ENCODE measurements at regions not wholly inside any gene's neighbourhood (a gene's known extent, or its start where the extent isn't known, plus 50 kb on each side); places are given as distances from the start of the nearest gene placed in this dataset.

GRCh38 chr18:43574974-43575373, 297.7 kb upstream of the SYT4 start:
- no peak for DNase-seq

GRCh38 chr18:43578211-43578610, 300.9 kb upstream of the SYT4 start:
- DNase-seq: no peak

GRCh38 chr18:43578706-43579105, 301.4 kb upstream of the SYT4 start:
- no peak for DNase-seq

- DNase-seq: no peak
Measured at GRCh38 chr18:43581936-43582519, 304.7 kb upstream of the SYT4 start.

- DNase-seq: peak in 1 of 2 experiments; percentile 34
Measured at GRCh38 chr18:43587538-43588153, 310.4 kb upstream of the SYT4 start.

- DNase-seq: no peak
Measured at GRCh38 chr18:43588838-43589237, 311.5 kb upstream of the SYT4 start.

- DNase-seq: no peak
Measured at GRCh38 chr18:43589611-43590151, 312.4 kb upstream of the SYT4 start.

GRCh38 chr18:43590182-43590903, 313.1 kb upstream of the SYT4 start:
- DNase-seq: no peak

- no peak for DNase-seq
Measured at GRCh38 chr18:43592269-43592668, 315.0 kb upstream of the SYT4 start.

GRCh38 chr18:43596105-43596712, 318.9 kb upstream of the SYT4 start:
- DNase-seq: peak in 1 of 2 experiments; percentile 30

GRCh38 chr18:43601432-43601831, 324.1 kb upstream of the SYT4 start:
- DNase-seq: no peak

- DNase-seq: no peak
Measured at GRCh38 chr18:43605224-43605623, 327.9 kb upstream of the SYT4 start.

GRCh38 chr18:43606795-43607194, 329.5 kb upstream of the SYT4 start:
- DNase-seq: peak in 1 of 2 experiments; percentile 1

GRCh38 chr18:43620936-43621335, 343.6 kb upstream of the SYT4 start:
- DNase-seq: peak in 1 of 2 experiments; percentile 26

GRCh38 chr18:43622024-43622423, 344.7 kb upstream of the SYT4 start:
- DNase-seq: no peak

GRCh38 chr18:43625582-43625981, 348.3 kb upstream of the SYT4 start:
- no peak for DNase-seq

- no peak for DNase-seq
Measured at GRCh38 chr18:43627848-43628530, 350.7 kb upstream of the SYT4 start.

- no peak for DNase-seq
Measured at GRCh38 chr18:43634994-43635393, 357.7 kb upstream of the SYT4 start.

- DNase-seq: no peak
Measured at GRCh38 chr18:43635397-43635796, 358.1 kb upstream of the SYT4 start.

- DNase-seq: no peak
Measured at GRCh38 chr18:43642727-43643330, 365.5 kb upstream of the SYT4 start.

- no peak for DNase-seq
Measured at GRCh38 chr18:43648002-43648401, 370.7 kb upstream of the SYT4 start.

- no peak for DNase-seq
Measured at GRCh38 chr18:43649649-43650357, 372.5 kb upstream of the SYT4 start.
